ENCODE measurements at regions not wholly inside any gene's neighbourhood (a gene's known extent, or its start where the extent isn't known, plus 50 kb on each side); places are given as distances from the start of the nearest gene placed in this dataset.

GRCh38 chr20:17854307-17854903 lies 114.2 kb downstream of the SNX5 start:
- no peaks in the 10 kb centered on the region for H3K27me3 ChIP-seq (ENCODE audit: control insufficient read depth, insufficient read depth, low read length)
- H3K9ac ChIP-seq (ENCODE audit: low read depth, low read length) = no peak overlapping the region
- H3K9me3 ChIP-seq (ENCODE audit: control insufficient read depth, insufficient read depth, low read length) = no peaks in the 10 kb centered on the region
- H3K36me3 ChIP-seq (ENCODE audit: control insufficient read depth, insufficient read depth, low read length) = no peaks in the 10 kb centered on the region
- no peak overlapping the region for H3K4me3 ChIP-seq (ENCODE audit: low read depth, low read length)
- H3K27ac ChIP-seq (ENCODE audit: low read depth, low read length) = no peak overlapping the region
- H3K4me1 ChIP-seq (ENCODE audit: control insufficient read depth, insufficient read depth, low read length) = peaks cover 13% of the 10 kb centered on the region

GRCh38 chr20:17852323-17852722 lies 116.3 kb downstream of the SNX5 start:
- H3K27ac ChIP-seq (ENCODE audit: low read depth, low read length) = no peak overlapping the region
- H3K27me3 ChIP-seq (ENCODE audit: control insufficient read depth, insufficient read depth, low read length) = no peaks in the 10 kb centered on the region
- H3K36me3 ChIP-seq (ENCODE audit: control insufficient read depth, insufficient read depth, low read length) = no peaks in the 10 kb centered on the region
- no peak overlapping the region for H3K4me3 ChIP-seq (ENCODE audit: low read depth, low read length)
- H3K9me3 ChIP-seq (ENCODE audit: control insufficient read depth, insufficient read depth, low read length) = no peaks in the 10 kb centered on the region
- H3K9ac ChIP-seq (ENCODE audit: low read depth, low read length) = no peak overlapping the region
- peaks cover 9% of the 10 kb centered on the region for H3K4me1 ChIP-seq (ENCODE audit: control insufficient read depth, insufficient read depth, low read length)

GRCh38 chr20:17850684-17851026 lies 117.9 kb downstream of the SNX5 start:
- H3K4me3 ChIP-seq (ENCODE audit: low read depth, low read length) = no peak overlapping the region
- no peaks in the 10 kb centered on the region for H3K27me3 ChIP-seq (ENCODE audit: control insufficient read depth, insufficient read depth, low read length)
- H3K4me1 ChIP-seq (ENCODE audit: control insufficient read depth, insufficient read depth, low read length) = peaks cover 9% of the 10 kb centered on the region
- H3K9ac ChIP-seq (ENCODE audit: low read depth, low read length) = no peak overlapping the region
- H3K9me3 ChIP-seq (ENCODE audit: control insufficient read depth, insufficient read depth, low read length) = no peaks in the 10 kb centered on the region
- H3K36me3 ChIP-seq (ENCODE audit: control insufficient read depth, insufficient read depth, low read length) = no peaks in the 10 kb centered on the region
- no peak overlapping the region for H3K27ac ChIP-seq (ENCODE audit: low read depth, low read length)

GRCh38 chr20:17849901-17850683 lies 118.5 kb downstream of the SNX5 start:
- Histone ChIP-seq H3K27me3 (ENCODE audit: control insufficient read depth, insufficient read depth, low read length) (no peaks in the 10 kb centered on the region), H3K4me3 (ENCODE audit: low read depth, low read length) (no peak overlapping the region), H3K27ac (ENCODE audit: low read depth, low read length) (no peak overlapping the region), H3K4me1 (ENCODE audit: control insufficient read depth, insufficient read depth, low read length) (peaks cover 9% of the 10 kb centered on the region), H3K36me3 (ENCODE audit: control insufficient read depth, insufficient read depth, low read length) (no peaks in the 10 kb centered on the region), H3K9ac (ENCODE audit: low read depth, low read length) (no peak overlapping the region), H3K9me3 (ENCODE audit: control insufficient read depth, insufficient read depth, low read length) (no peaks in the 10 kb centered on the region)

GRCh38 chr20:17849138-17849900 lies 119.3 kb downstream of the SNX5 start:
- H3K36me3 ChIP-seq (ENCODE audit: control insufficient read depth, insufficient read depth, low read length) = no peaks in the 10 kb centered on the region
- no peaks in the 10 kb centered on the region for H3K27me3 ChIP-seq (ENCODE audit: control insufficient read depth, insufficient read depth, low read length)
- no peaks in the 10 kb centered on the region for H3K9me3 ChIP-seq (ENCODE audit: control insufficient read depth, insufficient read depth, low read length)
- H3K27ac ChIP-seq (ENCODE audit: low read depth, low read length) = no peak overlapping the region
- peaks cover 9% of the 10 kb centered on the region for H3K4me1 ChIP-seq (ENCODE audit: control insufficient read depth, insufficient read depth, low read length)
- no peak overlapping the region for H3K9ac ChIP-seq (ENCODE audit: low read depth, low read length)
- H3K4me3 ChIP-seq (ENCODE audit: low read depth, low read length) = no peak overlapping the region

GRCh38 chr20:17848249-17849048 lies 120.1 kb downstream of the SNX5 start:
- no peaks in the 10 kb centered on the region for H3K9me3 ChIP-seq (ENCODE audit: control insufficient read depth, insufficient read depth, low read length)
- no peak overlapping the region for H3K4me3 ChIP-seq (ENCODE audit: low read depth, low read length)
- H3K27me3 ChIP-seq (ENCODE audit: control insufficient read depth, insufficient read depth, low read length) = no peaks in the 10 kb centered on the region
- H3K4me1 ChIP-seq (ENCODE audit: control insufficient read depth, insufficient read depth, low read length) = peaks cover 5% of the 10 kb centered on the region
- no peak overlapping the region for H3K27ac ChIP-seq (ENCODE audit: low read depth, low read length)
- no peaks in the 10 kb centered on the region for H3K36me3 ChIP-seq (ENCODE audit: control insufficient read depth, insufficient read depth, low read length)
- no peak overlapping the region for H3K9ac ChIP-seq (ENCODE audit: low read depth, low read length)

- Histone ChIP-seq H3K4me3 (ENCODE audit: low read depth, low read length) (no peak overlapping the region), H3K9ac (ENCODE audit: low read depth, low read length) (no peak overlapping the region), H3K27ac (ENCODE audit: low read depth, low read length) (no peak overlapping the region), H3K36me3 (ENCODE audit: control insufficient read depth, insufficient read depth, low read length) (no peaks in the 10 kb centered on the region), H3K27me3 (ENCODE audit: control insufficient read depth, insufficient read depth, low read length) (no peaks in the 10 kb centered on the region), H3K9me3 (ENCODE audit: control insufficient read depth, insufficient read depth, low read length) (no peaks in the 10 kb centered on the region), H3K4me1 (ENCODE audit: control insufficient read depth, insufficient read depth, low read length) (no peaks in the 10 kb centered on the region)
Measured at GRCh38 chr20:17845701-17846475, 122.7 kb downstream of the SNX5 start.

GRCh38 chr20:17844549-17845298 lies 123.9 kb downstream of the SNX5 start:
- Histone ChIP-seq H3K27ac (ENCODE audit: low read depth, low read length) (no peak overlapping the region), H3K27me3 (ENCODE audit: control insufficient read depth, insufficient read depth, low read length) (no peaks in the 10 kb centered on the region), H3K9me3 (ENCODE audit: control insufficient read depth, insufficient read depth, low read length) (no peaks in the 10 kb centered on the region), H3K36me3 (ENCODE audit: control insufficient read depth, insufficient read depth, low read length) (no peaks in the 10 kb centered on the region), H3K4me3 (ENCODE audit: low read depth, low read length) (no peak overlapping the region), H3K4me1 (ENCODE audit: control insufficient read depth, insufficient read depth, low read length) (no peaks in the 10 kb centered on the region), H3K9ac (ENCODE audit: low read depth, low read length) (no peak overlapping the region)

GRCh38 chr20:17844133-17844429 lies 124.5 kb downstream of the SNX5 start:
- Histone ChIP-seq H3K9ac (ENCODE audit: low read depth, low read length) (no peak overlapping the region), H3K36me3 (ENCODE audit: control insufficient read depth, insufficient read depth, low read length) (no peaks in the 10 kb centered on the region), H3K9me3 (ENCODE audit: control insufficient read depth, insufficient read depth, low read length) (no peaks in the 10 kb centered on the region), H3K27me3 (ENCODE audit: control insufficient read depth, insufficient read depth, low read length) (no peaks in the 10 kb centered on the region), H3K4me1 (ENCODE audit: control insufficient read depth, insufficient read depth, low read length) (no peaks in the 10 kb centered on the region), H3K4me3 (ENCODE audit: low read depth, low read length) (no peak overlapping the region), H3K27ac (ENCODE audit: low read depth, low read length) (no peak overlapping the region)
